Sigmoid colon (tissue), 6 donors: ENCODE measurements at regions not wholly inside any gene's neighbourhood (a gene's known extent, or its start where the extent isn't known, plus 50 kb on each side); places are given as distances from the start of the nearest gene placed in this dataset.

Experiments used
- DNase-seq: peaks from one replicate; pipeline ENCODE4 v3.0.0-alpha.2; 2019
- H3K27ac ChIP-seq, 4 donors: fragments of 200-600 bp; sonication (generic); one replicate each; pipeline ENCODE4 v1.5.1; 2016 to 2019; ENCODE audit warnings: mild to moderate bottlenecking in 1 of 4
- H3K27me3 ChIP-seq, 3 donors: fragments of 200-600 bp; sonication (generic); one replicate each; pipeline ENCODE4 v1.5.1; 2019; ENCODE audit warnings: mild to moderate bottlenecking in 1 of 3
- H3K36me3 ChIP-seq, 4 donors: fragments of 200-600 bp; sonication (generic); one replicate each; pipeline ENCODE4 v1.5.1; 2016 to 2019
- H3K4me1 ChIP-seq, 4 donors: fragments of 200-600 bp; sonication (generic); one replicate each; pipeline ENCODE4 v1.5.1; 2017 to 2019
- H3K4me3 ChIP-seq, 4 donors: fragments of 200-600 bp; sonication (generic); one replicate each; pipeline ENCODE4 v1.5.1; 2017 to 2019; ENCODE audit warnings: mild to moderate bottlenecking in 2 of 4, moderate library complexity in 1 of 4
- H3K9me3 ChIP-seq, 4 donors: fragments of 200-600 bp in 3 of 4; sonication (generic) in 3 of 4; one replicate each; pipeline versions ENCODE4 v1.5.1 to v1.6.1; 2013 to 2019
- CTCF ChIP-seq, 4 experiments: fragments of 450-650 bp in 3 of 4; fragments of 200-600 bp in 1 of 4; IDR thresholded peaks; one replicate each; pipeline ENCODE4 v1.5.1; 2016 to 2019; ENCODE audit warnings: antibody characterized with exemption in 4 of 4, mild to moderate bottlenecking in 3 of 4, moderate library complexity in 2 of 4
- EP300 ChIP-seq, 4 donors: sonication (generic); formaldehyde crosslinking; IDR thresholded peaks; one replicate each; pipeline ENCODE4 v1.6.1; 2017; ENCODE audit warnings: antibody characterized with exemption in 4 of 4
- POLR2A ChIP-seq, 2 donors: fragments of 450-650 bp; IDR thresholded peaks; one replicate each; pipeline ENCODE4 v1.6.1; 2016; ENCODE audit warnings: antibody characterized with exemption in 2 of 2, mild to moderate bottlenecking in 2 of 2, moderate library complexity in 2 of 2
- POLR2AphosphoS5 ChIP-seq, 4 donors: sonication (generic); formaldehyde crosslinking; IDR thresholded peaks; one replicate each; pipeline ENCODE4 v1.6.1; 2017; ENCODE audit warnings: antibody characterized with exemption in 4 of 4
- WGBS, 2 donors: extraction: QIAGEN DNeasy Blood & Tissue Kit; methylation state at CpG; one replicate each; pipeline ENCODE4 v1.1.7; 2013; 5-methylcytosine and 5-hydroxymethylcytosine counted together
- intact Hi-C: fragments of 100-400 bp; cut with DNase I; formaldehyde crosslinking; loops from one replicate; pipeline ENCODE4 v1.15.1; 2023
- donor health status: healthy with polysubstance abuse.
- donor health status: healthy.

- H3K27ac ChIP-seq: no peak overlapping the region
- DNase-seq: no peak
- TF ChIP-seq POLR2A (IDR thresholded peaks at IDR 0.05) (no peak), CTCF (IDR thresholded peaks at IDR 0.05) (no peak)
- no peak overlapping the region for H3K4me3 ChIP-seq
- H3K4me1 ChIP-seq: peaks cover 0 to 16% (median 12%) of the 10 kb centered on the region in 4 donors
- intact Hi-C loops: no loop called here
- H3K36me3 ChIP-seq: no peaks in the 10 kb centered on the region
- no peaks in the 10 kb centered on the region for H3K27me3 ChIP-seq
- WGBS, 2 donors: 11 to 46% methylated on average over 2 of the region's 2 CpGs
- H3K9me3 ChIP-seq: no peaks in the 10 kb centered on the region
Measured at GRCh38 chr20:55258559-55258958, 746.8 kb downstream of the CBLN4 start.

GRCh38 chr20:55255016-55255415 is 750.3 kb downstream of the CBLN4 start:
- H3K36me3 ChIP-seq: no peaks in the 10 kb centered on the region
- peaks cover 0 to 30% (median 27%) of the 10 kb centered on the region in 4 donors for H3K4me1 ChIP-seq
- no peaks in the 10 kb centered on the region for H3K27me3 ChIP-seq
- TF ChIP-seq CTCF (IDR thresholded peaks at IDR 0.05): no peak
- TF ChIP-seq POLR2AphosphoS5 (IDR thresholded peaks at IDR 0.05): no peak
- no peak for TF ChIP-seq EP300 (IDR thresholded peaks at IDR 0.05)
- no peak for TF ChIP-seq POLR2A (IDR thresholded peaks at IDR 0.05)
- no peak for DNase-seq
- H3K27ac ChIP-seq: peak overlapping the region in 1 of 4 donors; percentile 64
- H3K9me3 ChIP-seq: no peaks in the 10 kb centered on the region
- intact Hi-C loops: no loop called here
- no peak overlapping the region for H3K4me3 ChIP-seq
- WGBS, 2 donors: 87 to 90% methylated on average over 6 of the region's 6 CpGs

GRCh38 chr20:55253781-55254180 is 751.5 kb downstream of the CBLN4 start:
- no peaks in the 10 kb centered on the region for H3K9me3 ChIP-seq
- WGBS, 2 donors: 34 to 49% methylated on average over 1 of the region's 1 CpG
- no peak overlapping the region for H3K4me3 ChIP-seq
- no peaks in the 10 kb centered on the region for H3K36me3 ChIP-seq
- peaks cover 0 to 30% (median 27%) of the 10 kb centered on the region in 4 donors for H3K4me1 ChIP-seq
- H3K27me3 ChIP-seq: no peaks in the 10 kb centered on the region
- TF ChIP-seq CTCF (IDR thresholded peaks at IDR 0.05): no peak
- TF ChIP-seq POLR2A (IDR thresholded peaks at IDR 0.05): no peak
- TF ChIP-seq EP300 (IDR thresholded peaks at IDR 0.05): no peak
- TF ChIP-seq POLR2AphosphoS5 (IDR thresholded peaks at IDR 0.05): no peak
- intact Hi-C loops: no loop called here
- DNase-seq: no peak
- peak overlapping the region in 2 of 4 donors; percentile 10 to 64 for H3K27ac ChIP-seq

- DNase-seq: no peak
- WGBS, 2 donors: 37 to 67% methylated on average over 5 of the region's 5 CpGs
- peaks cover 0 to 30% (median 27%) of the 10 kb centered on the region in 4 donors for H3K4me1 ChIP-seq
Measured at GRCh38 chr20:55252521-55252920, 752.8 kb downstream of the CBLN4 start.

More at GRCh38 chr20:55252521-55252920, 752.8 kb downstream of the CBLN4 start:
- TF ChIP-seq POLR2A (IDR thresholded peaks at IDR 0.05) (no peak), POLR2AphosphoS5 (IDR thresholded peaks at IDR 0.05) (peak in 1 of 4 donors; percentile 27), EP300 (IDR thresholded peaks at IDR 0.05) (no peak), CTCF (IDR thresholded peaks at IDR 0.05) (no peak)
- intact Hi-C loops: no loop called here
- Histone ChIP-seq H3K4me3 (no peak overlapping the region), H3K27me3 (no peaks in the 10 kb centered on the region), H3K36me3 (no peaks in the 10 kb centered on the region), H3K27ac (peak overlapping the region in 2 of 4 donors; percentile 43 to 64), H3K9me3 (no peaks in the 10 kb centered on the region)
